ENCODE measurements at regions not wholly inside any gene's neighbourhood (a gene's known extent, or its start where the extent isn't known, plus 50 kb on each side); places are given as distances from the start of the nearest gene placed in this dataset.

DNA sequence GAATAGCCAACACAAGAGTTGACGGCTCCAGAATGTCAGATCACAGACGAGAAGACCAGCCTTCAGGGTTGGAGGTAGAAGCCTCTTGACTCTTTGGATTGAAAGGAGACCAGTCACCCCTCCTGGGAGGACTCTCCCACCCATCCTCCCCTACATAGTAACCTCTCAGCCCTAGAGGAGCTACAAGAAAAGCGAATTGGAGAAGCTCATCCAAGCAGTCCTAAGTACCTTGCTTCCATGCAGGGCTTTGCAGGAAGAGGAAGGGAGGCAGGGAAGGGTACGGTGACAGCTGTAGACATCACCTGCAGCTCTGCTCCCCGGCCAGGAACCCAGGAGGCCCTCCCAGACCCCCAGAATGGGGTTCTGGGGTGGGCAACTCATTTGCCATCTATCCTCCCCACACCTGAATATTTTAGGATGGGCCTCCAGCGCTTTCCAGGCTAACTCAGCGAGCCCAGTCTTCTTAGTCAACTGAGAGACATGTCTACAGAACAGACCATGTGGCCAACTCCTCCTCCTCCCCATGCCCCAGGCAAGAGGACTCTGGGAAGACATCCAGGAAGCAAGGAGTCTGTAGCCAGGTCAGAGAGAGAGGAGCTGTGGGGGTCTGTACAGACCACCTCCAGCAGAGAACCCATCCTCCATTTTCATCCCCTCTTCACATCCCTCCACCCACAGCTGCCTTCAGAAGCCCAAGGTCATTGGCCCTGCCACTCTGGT is 55.6 kb upstream of the LBX1 start:
- H3K79me1 ChIP-seq (ENCODE audit: low read length): no peaks in the 10 kb centered on the region
- H3K27ac ChIP-seq (ENCODE audit: low read depth, low read length): no peak overlapping the region
- no peaks in the 10 kb centered on the region for H3K79me2 ChIP-seq (ENCODE audit: control insufficient read depth, insufficient read depth, low read length)
- H2BK5ac ChIP-seq (ENCODE audit: low read length): no peak overlapping the region
- H2BK15ac ChIP-seq (replicated peaks; ENCODE audit: low read depth): no peak overlapping the region
- H3K4ac ChIP-seq (ENCODE audit: low read depth, low read length): no peak overlapping the region
- no peak overlapping the region for H4K8ac ChIP-seq (ENCODE audit: low read depth, low read length)
- no peak overlapping the region for H3K9ac ChIP-seq (ENCODE audit: low read length)
- peaks cover 17% of the 10 kb centered on the region for H3K4me1 ChIP-seq (ENCODE audit: control insufficient read depth, low read depth, low read length)
- H3K4me2 ChIP-seq (ENCODE audit: low read length): peak overlapping the region; percentile 46
- H3K27me3 ChIP-seq (ENCODE audit: insufficient read depth, low read length, poor library complexity): peaks cover 31% of the 10 kb centered on the region
- no peak overlapping the region for H3K4me3 ChIP-seq (ENCODE audit: low read length)
- H2BK120ac ChIP-seq (ENCODE audit: low read depth, low read length): no peak overlapping the region
- H3K23ac ChIP-seq (ENCODE audit: low read length): no peak overlapping the region
- WGBS (ENCODE audit: extremely low coverage, insufficient coverage, low lambda C conversion rate): no CpG with 5 or more reads among the region's 7 CpGs
- H3K18ac ChIP-seq (ENCODE audit: low read length): no peak overlapping the region
- DNase-seq: no peak
- no peak overlapping the region for H4K5ac ChIP-seq (ENCODE audit: low read length)
- no peaks in the 10 kb centered on the region for H3K36me3 ChIP-seq (ENCODE audit: control insufficient read depth, insufficient read depth, low read length)
- H2AK5ac ChIP-seq (ENCODE audit: low read length): peak overlapping the region; percentile 5
- H3K56ac ChIP-seq (ENCODE audit: low read length): peak overlapping the region; percentile 65

DNA sequence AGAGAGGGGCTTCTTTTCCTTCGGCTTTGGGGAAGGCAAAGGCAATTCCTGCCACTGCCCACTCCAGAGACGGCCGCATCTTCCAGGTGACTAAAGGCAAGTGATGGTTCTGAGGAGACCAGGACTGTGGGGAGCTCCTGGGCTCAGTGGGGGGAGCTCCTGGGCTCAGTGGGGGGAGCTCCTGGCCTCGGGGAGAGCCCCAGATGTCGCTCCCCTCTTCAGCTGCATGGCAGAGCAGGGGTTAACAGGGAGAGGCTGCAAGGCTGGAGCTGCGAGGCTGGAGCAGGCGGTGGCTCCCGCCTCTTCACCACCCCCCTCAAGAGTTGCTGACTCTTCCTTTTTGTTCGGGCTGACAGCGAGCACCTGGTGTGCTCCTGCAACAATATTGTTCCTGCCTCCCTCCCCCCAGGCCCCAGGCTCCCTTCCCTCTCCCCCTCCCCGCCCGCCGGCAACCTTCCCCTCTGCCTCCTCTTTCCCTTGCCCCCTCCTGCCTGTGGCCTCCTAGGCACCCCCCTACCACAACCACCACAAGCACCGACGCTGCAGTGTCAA is 56.3 kb upstream of the LBX1 start:
- WGBS (ENCODE audit: extremely low coverage, insufficient coverage, low lambda C conversion rate): no CpG with 5 or more reads among the region's 15 CpGs
- Histone ChIP-seq H3K9ac (ENCODE audit: low read length) (no peak overlapping the region), H4K5ac (ENCODE audit: low read length) (no peak overlapping the region), H3K79me2 (ENCODE audit: control insufficient read depth, insufficient read depth, low read length) (no peaks in the 10 kb centered on the region), H3K4me1 (ENCODE audit: control insufficient read depth, low read depth, low read length) (peaks cover 17% of the 10 kb centered on the region), H2AK5ac (ENCODE audit: low read length) (no peak overlapping the region), H3K79me1 (ENCODE audit: low read length) (no peaks in the 10 kb centered on the region), H2BK15ac (replicated peaks; ENCODE audit: low read depth) (no peak overlapping the region), H3K27me3 (ENCODE audit: insufficient read depth, low read length, poor library complexity) (peaks cover 37% of the 10 kb centered on the region), H3K36me3 (ENCODE audit: control insufficient read depth, insufficient read depth, low read length) (no peaks in the 10 kb centered on the region), H3K18ac (ENCODE audit: low read length) (peak overlapping the region; percentile 19), H3K4ac (ENCODE audit: low read depth, low read length) (no peak overlapping the region), H2BK5ac (ENCODE audit: low read length) (no peak overlapping the region), H3K56ac (ENCODE audit: low read length) (no peak overlapping the region), H3K4me3 (ENCODE audit: low read length) (no peak overlapping the region), H4K8ac (ENCODE audit: low read depth, low read length) (no peak overlapping the region), H2BK120ac (ENCODE audit: low read depth, low read length) (no peak overlapping the region), H3K4me2 (ENCODE audit: low read length) (peak overlapping the region; percentile 28), H3K23ac (ENCODE audit: low read length) (peak overlapping the region; percentile 45), H3K27ac (ENCODE audit: low read depth, low read length) (no peak overlapping the region)
- peak; percentile 88 for DNase-seq

DNA sequence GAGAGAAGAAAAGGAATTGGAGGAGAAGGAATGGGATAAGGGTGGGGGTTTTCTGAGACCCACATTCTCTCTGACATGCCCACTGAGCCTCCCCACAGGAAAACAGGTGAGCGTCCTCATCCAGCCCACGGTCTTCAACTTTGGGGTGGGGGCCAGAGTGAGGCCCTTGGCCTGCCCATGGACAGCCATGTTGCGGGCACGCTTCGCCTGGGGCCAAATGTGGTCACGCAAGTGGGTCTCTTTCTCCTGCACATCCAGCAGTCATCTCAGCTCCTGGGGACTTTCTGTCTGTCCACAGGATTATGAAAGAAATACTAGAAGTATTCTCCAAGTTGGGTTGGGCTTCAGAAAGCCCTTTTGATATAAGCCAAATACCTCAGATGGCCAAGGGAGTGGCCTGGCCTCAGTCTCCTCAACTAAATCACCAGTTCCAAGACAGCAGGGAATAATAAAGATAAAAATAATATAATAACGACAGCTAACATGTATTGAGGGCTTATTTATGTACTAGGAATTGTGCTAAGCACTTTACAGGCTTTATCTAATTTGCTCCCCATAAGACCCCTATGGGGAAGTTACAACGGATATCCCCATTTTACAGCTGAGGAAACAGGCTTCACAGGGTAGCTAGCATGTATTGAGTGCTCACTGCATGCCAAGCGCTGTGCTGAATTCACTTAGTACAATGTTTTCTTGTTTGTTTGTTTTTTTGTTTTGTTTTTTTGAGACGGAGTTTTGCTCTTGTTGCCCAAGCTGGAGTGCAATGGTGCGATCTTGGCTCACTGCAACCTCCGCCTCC is 57.2 kb upstream of the LBX1 start:
- Histone ChIP-seq H2BK5ac (ENCODE audit: low read length) (no peak overlapping the region), H3K23ac (ENCODE audit: low read length) (no peak overlapping the region), H3K9ac (ENCODE audit: low read length) (no peak overlapping the region), H3K79me2 (ENCODE audit: control insufficient read depth, insufficient read depth, low read length) (no peaks in the 10 kb centered on the region), H3K4me1 (ENCODE audit: control insufficient read depth, low read depth, low read length) (peaks cover 17% of the 10 kb centered on the region), H3K79me1 (ENCODE audit: low read length) (no peaks in the 10 kb centered on the region), H3K27ac (ENCODE audit: low read depth, low read length) (no peak overlapping the region), H3K18ac (ENCODE audit: low read length) (peak overlapping the region; percentile 19), H4K5ac (ENCODE audit: low read length) (no peak overlapping the region), H3K4ac (ENCODE audit: low read depth, low read length) (no peak overlapping the region), H3K4me3 (ENCODE audit: low read length) (no peak overlapping the region), H2AK5ac (ENCODE audit: low read length) (no peak overlapping the region), H3K56ac (ENCODE audit: low read length) (no peak overlapping the region), H4K8ac (ENCODE audit: low read depth, low read length) (no peak overlapping the region), H3K36me3 (ENCODE audit: control insufficient read depth, insufficient read depth, low read length) (no peaks in the 10 kb centered on the region), H2BK15ac (replicated peaks; ENCODE audit: low read depth) (no peak overlapping the region), H3K27me3 (ENCODE audit: insufficient read depth, low read length, poor library complexity) (peaks cover 42% of the 10 kb centered on the region), H3K4me2 (ENCODE audit: low read length) (no peak overlapping the region), H2BK120ac (ENCODE audit: low read depth, low read length) (no peak overlapping the region)
- no peak for DNase-seq
- WGBS (ENCODE audit: extremely low coverage, insufficient coverage, low lambda C conversion rate): no CpG with 5 or more reads among the region's 12 CpGs

DNA sequence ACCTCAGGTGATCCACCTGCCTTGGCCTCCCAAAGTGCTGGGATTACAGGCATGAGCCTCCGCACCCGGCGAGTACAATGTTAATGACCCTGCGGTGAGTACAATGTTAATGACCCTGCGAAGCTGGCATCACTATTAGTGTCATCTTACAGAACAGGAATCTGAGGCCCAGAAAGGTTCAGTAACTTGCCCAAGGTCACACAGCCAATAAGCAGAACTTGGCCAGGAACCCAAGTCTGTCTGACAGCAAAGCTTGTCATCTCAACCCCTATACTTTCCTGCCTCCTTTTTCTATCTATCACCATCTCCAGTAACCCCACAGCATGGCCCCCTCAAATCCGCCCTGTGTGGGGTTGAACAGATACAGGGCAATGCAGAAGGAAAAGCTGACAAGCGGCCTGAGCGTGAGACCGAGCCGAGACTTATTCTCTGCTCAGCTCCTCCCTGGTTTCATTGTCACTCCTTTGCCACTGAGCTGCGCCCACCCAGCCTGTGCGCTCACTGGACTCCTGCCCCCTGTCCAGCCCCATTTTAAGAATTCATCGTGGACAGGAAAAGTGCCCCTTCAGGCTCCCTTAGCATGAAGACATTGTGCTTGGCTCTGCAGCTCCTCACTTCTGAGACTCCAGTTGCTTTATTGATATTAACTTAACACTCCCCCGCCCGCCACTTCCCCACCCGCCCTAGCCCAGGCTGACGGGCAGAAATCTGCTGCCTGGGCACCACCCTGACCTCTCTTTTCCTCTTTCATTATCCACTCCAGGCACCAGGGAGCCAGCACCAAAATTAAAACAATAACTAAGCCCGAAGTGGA is 58.1 kb upstream of the LBX1 start:
- Histone ChIP-seq H2AK5ac (ENCODE audit: low read length) (no peak overlapping the region), H3K56ac (ENCODE audit: low read length) (no peak overlapping the region), H3K27me3 (ENCODE audit: insufficient read depth, low read length, poor library complexity) (peaks cover 42% of the 10 kb centered on the region), H3K9ac (ENCODE audit: low read length) (no peak overlapping the region), H3K4ac (ENCODE audit: low read depth, low read length) (no peak overlapping the region), H2BK5ac (ENCODE audit: low read length) (no peak overlapping the region), H3K79me2 (ENCODE audit: control insufficient read depth, insufficient read depth, low read length) (no peaks in the 10 kb centered on the region), H3K27ac (ENCODE audit: low read depth, low read length) (no peak overlapping the region), H3K23ac (ENCODE audit: low read length) (no peak overlapping the region), H2BK15ac (replicated peaks; ENCODE audit: low read depth) (no peak overlapping the region), H3K4me2 (ENCODE audit: low read length) (no peak overlapping the region), H3K79me1 (ENCODE audit: low read length) (no peaks in the 10 kb centered on the region), H3K4me1 (ENCODE audit: control insufficient read depth, low read depth, low read length) (peaks cover 17% of the 10 kb centered on the region), H3K4me3 (ENCODE audit: low read length) (no peak overlapping the region), H4K8ac (ENCODE audit: low read depth, low read length) (no peak overlapping the region), H2BK120ac (ENCODE audit: low read depth, low read length) (no peak overlapping the region), H3K18ac (ENCODE audit: low read length) (no peak overlapping the region), H4K5ac (ENCODE audit: low read length) (no peak overlapping the region), H3K36me3 (ENCODE audit: control insufficient read depth, insufficient read depth, low read length) (no peaks in the 10 kb centered on the region)
- no peak for DNase-seq
- no CpG with 5 or more reads among the region's 18 CpGs for WGBS (ENCODE audit: extremely low coverage, insufficient coverage, low lambda C conversion rate)

DNA sequence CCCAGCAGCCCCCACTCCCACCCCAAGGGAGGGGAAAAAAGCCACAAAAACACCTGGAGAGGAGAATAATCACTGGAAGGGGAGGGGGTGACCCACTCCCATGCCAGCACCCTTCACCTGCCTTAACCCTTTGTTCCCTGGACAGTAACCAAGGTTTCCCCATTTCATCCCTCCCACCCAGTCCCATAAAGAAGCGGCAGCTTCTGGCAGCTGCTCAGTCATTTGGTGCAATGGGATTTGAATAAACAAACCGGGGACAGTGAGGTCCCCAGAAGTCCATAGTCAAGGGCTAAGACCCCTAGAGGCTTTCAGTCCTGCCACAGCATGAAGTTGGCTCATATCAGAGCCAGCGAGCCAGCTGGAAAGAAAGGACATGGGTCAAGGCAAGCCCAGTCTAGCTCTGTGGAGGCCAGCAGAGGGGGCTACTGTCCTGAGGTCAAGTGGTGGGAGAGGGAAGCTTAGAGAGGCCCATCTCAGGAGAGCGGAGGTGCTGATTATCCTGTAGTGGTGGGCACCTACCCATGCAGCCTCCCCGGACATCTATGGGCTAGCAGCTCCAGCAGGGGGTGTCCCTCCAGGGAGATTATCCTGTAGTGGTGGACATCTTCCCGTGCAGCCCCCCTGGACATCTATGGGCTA is 58.9 kb upstream of the LBX1 start:
- Histone ChIP-seq H2BK5ac (ENCODE audit: low read length) (no peak overlapping the region), H3K79me2 (ENCODE audit: control insufficient read depth, insufficient read depth, low read length) (no peaks in the 10 kb centered on the region), H3K4me1 (ENCODE audit: control insufficient read depth, low read depth, low read length) (peaks cover 16% of the 10 kb centered on the region)

More for the DNA sequence above, 58.9 kb upstream of the LBX1 start:
- H2BK15ac ChIP-seq (replicated peaks; ENCODE audit: low read depth): no peak overlapping the region
- no peak overlapping the region for H3K27ac ChIP-seq (ENCODE audit: low read depth, low read length)
- no peak overlapping the region for H3K18ac ChIP-seq (ENCODE audit: low read length)
- DNase-seq: peak; percentile 91
- H4K5ac ChIP-seq (ENCODE audit: low read length): no peak overlapping the region
- no peaks in the 10 kb centered on the region for H3K79me1 ChIP-seq (ENCODE audit: low read length)
- no peak overlapping the region for H3K4me3 ChIP-seq (ENCODE audit: low read length)
- no CpG with 5 or more reads among the region's 6 CpGs for whole genome bisulfite sequencing (ENCODE audit: extremely low coverage, insufficient coverage, low lambda C conversion rate)
- no peak overlapping the region for H2BK120ac ChIP-seq (ENCODE audit: low read depth, low read length)
- H3K27me3 ChIP-seq (ENCODE audit: insufficient read depth, low read length, poor library complexity): peaks cover 42% of the 10 kb centered on the region
- H3K56ac ChIP-seq (ENCODE audit: low read length): no peak overlapping the region
- no peak overlapping the region for H3K4ac ChIP-seq (ENCODE audit: low read depth, low read length)
- no peak overlapping the region for H3K23ac ChIP-seq (ENCODE audit: low read length)
- H2AK5ac ChIP-seq (ENCODE audit: low read length): no peak overlapping the region
- no peak overlapping the region for H3K9ac ChIP-seq (ENCODE audit: low read length)
- no peak overlapping the region for H3K4me2 ChIP-seq (ENCODE audit: low read length)
- no peak overlapping the region for H4K8ac ChIP-seq (ENCODE audit: low read depth, low read length)
- no peaks in the 10 kb centered on the region for H3K36me3 ChIP-seq (ENCODE audit: control insufficient read depth, insufficient read depth, low read length)

Data from mesendoderm (in vitro differentiated cells).